H9 (cell line): ENCODE measurements at regions not wholly inside any gene's neighbourhood (a gene's known extent, or its start where the extent isn't known, plus 50 kb on each side); places are given as distances from the start of the nearest gene placed in this dataset.

Experiments
- DNase-seq: peaks from one replicate; pipeline ENCODE4 v3.0.0-alpha.2; 2017
- H2AFZ ChIP-seq: one replicate; pipeline ENCODE4 v1.6.1; 2013; ENCODE audit warnings: mild to moderate bottlenecking, low read length, control low read depth, moderate library complexity
- H2AK5ac ChIP-seq: 2 replicates; pipeline ENCODE4 v1.6.1; 2013; ENCODE audit warnings: low read length, control low read depth, mixed read lengths; ENCODE audit not compliant: insufficient read length
- H2BK120ac ChIP-seq: one replicate; pipeline ENCODE4 v1.6.1; 2013; ENCODE audit warnings: low read depth, mild to moderate bottlenecking, low read length, control low read depth, inconsistent platforms; ENCODE audit not compliant: poor library complexity, severe bottlenecking
- H2BK12ac ChIP-seq: 2 replicates; pipeline ENCODE4 v1.6.1; 2013; ENCODE audit warnings: low read length, control low read depth, mixed read lengths, low read depth; ENCODE audit not compliant: insufficient read length
- H2BK15ac ChIP-seq: 2 replicates; pipeline ENCODE4 v1.6.1; 2013; ENCODE audit warnings: low read depth, low read length, control low read depth
- H2BK20ac ChIP-seq: one replicate; pipeline ENCODE4 v1.6.1; 2013; ENCODE audit warnings: low read depth, mild to moderate bottlenecking, low read length, control low read depth, inconsistent platforms; ENCODE audit not compliant: poor library complexity, severe bottlenecking
- H2BK5ac ChIP-seq: 2 replicates; pipeline ENCODE4 v1.6.1; 2013; ENCODE audit warnings: low read length, control low read depth, mixed read lengths; ENCODE audit not compliant: insufficient read length
- H3K14ac ChIP-seq: 2 replicates; pipeline ENCODE4 v1.6.1; 2013; ENCODE audit warnings: low read length, control low read depth; ENCODE audit not compliant: insufficient read depth
- H3K18ac ChIP-seq: 2 replicates; pipeline ENCODE4 v1.6.1; 2013; ENCODE audit warnings: low read depth, mild to moderate bottlenecking, mixed read lengths, low read length, control low read depth; ENCODE audit not compliant: insufficient read length
- H3K23ac ChIP-seq: 2 replicates; pipeline ENCODE4 v1.6.1; 2013; ENCODE audit warnings: low read length, control low read depth, mixed read lengths, low read depth; ENCODE audit not compliant: insufficient read length
- H3K23me2 ChIP-seq: 2 replicates; pipeline ENCODE4 v1.6.1; 2013; ENCODE audit warnings: low read depth, mild to moderate bottlenecking, mixed read lengths, low read length, control low read depth; ENCODE audit not compliant: insufficient read length, poor library complexity, severe bottlenecking
- H3K27ac ChIP-seq: 2 replicates; pipeline ENCODE4 v1.5.1; 2013; ENCODE audit warnings: low read length, control low read depth, mixed read lengths, low read depth; ENCODE audit not compliant: insufficient read length
- H3K27me3 ChIP-seq: 2 replicates; pipeline ENCODE4 v1.6.1; 2013; ENCODE audit warnings: low read length, control low read depth, inconsistent platforms; ENCODE audit not compliant: insufficient read depth
- H3K4ac ChIP-seq: 2 replicates; pipeline ENCODE4 v1.6.1; 2013; ENCODE audit warnings: low read depth, mild to moderate bottlenecking, control low read depth, inconsistent platforms, low read length, moderate library complexity
- H3K4me1 ChIP-seq: 2 replicates; pipeline ENCODE4 v1.6.1; 2013; ENCODE audit warnings: low read length, control low read depth, inconsistent platforms; ENCODE audit not compliant: insufficient read depth
- H3K4me2 ChIP-seq: 2 replicates; pipeline ENCODE4 v1.6.1; 2013; ENCODE audit warnings: low read length, control low read depth, mixed read lengths; ENCODE audit not compliant: insufficient read length, insufficient read depth
- H3K56ac ChIP-seq: 2 replicates; pipeline ENCODE4 v1.6.1; 2013; ENCODE audit warnings: low read depth, mild to moderate bottlenecking, mixed read lengths, low read length, control low read depth; ENCODE audit not compliant: insufficient read length
- H3K79me1 ChIP-seq: 2 replicates; pipeline ENCODE4 v1.6.1; 2013; ENCODE audit warnings: low read depth, mild to moderate bottlenecking, moderate library complexity, low read length, control low read depth, inconsistent platforms; ENCODE audit not compliant: insufficient read depth, poor library complexity, severe bottlenecking
- H3K79me2 ChIP-seq: 2 replicates; pipeline ENCODE4 v1.6.1; 2013; ENCODE audit warnings: low read length, control low read depth, inconsistent platforms; ENCODE audit not compliant: insufficient read depth
- H3K9ac ChIP-seq: 2 replicates; pipeline ENCODE4 v1.6.1; 2013; ENCODE audit warnings: low read length, control low read depth, mixed read lengths; ENCODE audit not compliant: insufficient read length; ENCODE audit errors: extremely low read depth
- H3K9me3 ChIP-seq: one replicate; pipeline ENCODE4 v1.6.1; 2013; ENCODE audit warnings: low read depth, low read length, inconsistent platforms; ENCODE audit not compliant: control insufficient read depth
- H3T11ph ChIP-seq: one replicate; pipeline ENCODE4 v1.6.1; 2013; ENCODE audit warnings: mild to moderate bottlenecking, low read length, control low read depth, inconsistent platforms
- H4K20me1 ChIP-seq: one replicate; pipeline ENCODE4 v1.6.1; 2013; ENCODE audit not compliant: control insufficient read depth, insufficient read length, insufficient read depth
- H4K5ac ChIP-seq: 2 replicates; pipeline ENCODE4 v1.6.1; 2013; ENCODE audit warnings: low read depth, mild to moderate bottlenecking, mixed read lengths, low read length, control low read depth; ENCODE audit not compliant: insufficient read length
- H4K8ac ChIP-seq: replicated peaks from 2 replicates; pipeline ENCODE4 v1.6.1; 2013; ENCODE audit warnings: low read length, control low read depth, mixed read lengths, low read depth; ENCODE audit not compliant: insufficient read length
- H4K91ac ChIP-seq: 2 replicates; pipeline ENCODE4 v1.6.1; 2013; ENCODE audit warnings: low read depth, mild to moderate bottlenecking, moderate library complexity, mixed read lengths, low read length, control low read depth; ENCODE audit not compliant: insufficient read length
- H3K27ac Mint-ChIP-seq, 3 experiments: 2 replicates in 2 of 3; 3 replicates in 1 of 3; pipeline ENCODE4 v1.8.0; 2020 to 2021; ENCODE audit warnings: mixed read lengths in 3 of 3, mild to moderate bottlenecking in 1 of 3, moderate library complexity in 1 of 3
- H3K27me3 Mint-ChIP-seq: 2 replicates; pipeline ENCODE4 v1.8.0; 2021; ENCODE audit warnings: low read depth, mild to moderate bottlenecking, moderate library complexity, mixed read lengths
- H3K36me3 Mint-ChIP-seq, 3 experiments: 2 replicates in 2 of 3; 3 replicates in 1 of 3; pipeline ENCODE4 v1.8.0; 2020 to 2021; ENCODE audit warnings: low read depth in 3 of 3, mixed read lengths in 3 of 3; ENCODE audit not compliant: insufficient read depth in 1 of 3
- H3K4me1 Mint-ChIP-seq, 2 experiments: 2 replicates each; pipeline ENCODE4 v1.8.0; 2020; ENCODE audit warnings: mixed read lengths in 2 of 2
- H3K4me3 Mint-ChIP-seq, 2 experiments: 2 replicates in 1 of 2; 3 replicates in 1 of 2; pipeline ENCODE4 v1.8.0; 2020 to 2021; ENCODE audit warnings: mild to moderate bottlenecking in 2 of 2, mixed read lengths in 2 of 2, moderate library complexity in 1 of 2
- H3K9me3 Mint-ChIP-seq, 2 experiments: 2 replicates in 1 of 2; 3 replicates in 1 of 2; pipeline ENCODE4 v1.8.0; 2020; ENCODE audit warnings: mild to moderate bottlenecking in 2 of 2, mixed read lengths in 2 of 2, moderate library complexity in 1 of 2
- WGBS: extraction: QIAGEN DNeasy Blood & Tissue Kit; methylation state at CpG from one replicate; pipeline ENCODE4 v1.1.7; 2013; ENCODE audit warnings: missing lambda C conversion rate, low lambda C conversion rate, mixed read lengths; ENCODE audit not compliant: insufficient read length; ENCODE audit errors: extremely low coverage; 5-methylcytosine and 5-hydroxymethylcytosine counted together
- TF ChIP-seq, protein P1 (sequence below): fragments of 200-600 bp; sonication (generic); conservative IDR thresholded peaks from 3 replicates; pipeline ENCODE4 v1.8.0; 2021; ENCODE audit warnings: antibody characterized with exemption, mild to moderate bottlenecking

DNA sequence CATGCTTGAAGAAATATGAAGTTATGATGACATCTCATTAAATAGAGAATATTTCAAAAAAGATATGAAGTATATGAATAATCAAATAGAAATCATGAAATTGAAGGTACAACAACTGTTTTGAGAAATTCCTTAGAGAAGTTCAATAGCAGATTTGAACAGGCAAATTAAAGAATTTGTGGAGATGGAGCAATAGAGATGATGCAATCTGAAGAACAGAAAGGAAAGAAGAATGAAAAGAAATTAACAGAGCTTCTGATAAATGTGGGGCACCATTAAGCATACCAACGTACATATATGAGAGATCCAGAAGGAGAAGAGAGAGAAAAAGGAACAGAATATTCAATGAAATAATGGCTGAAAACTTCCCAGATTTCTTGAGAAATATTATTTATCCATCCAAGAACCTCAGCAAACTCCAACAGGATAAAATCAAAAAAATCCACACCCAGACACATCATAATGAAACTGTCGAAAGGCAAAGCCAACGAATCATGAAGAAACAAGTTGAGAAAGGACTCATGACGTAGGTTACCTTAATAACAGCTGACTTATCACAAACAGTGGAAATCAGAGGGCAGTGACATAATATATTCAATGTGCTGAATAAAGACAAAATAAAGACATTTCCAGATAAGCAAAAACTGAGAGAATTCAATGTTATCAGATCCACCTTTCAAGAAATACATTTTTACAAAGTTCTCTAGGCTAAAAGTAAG lies 297.2 kb upstream of the TARS1 start:
- no peak overlapping the region for H4K5ac ChIP-seq
- Mint-ChIP-seq H3K4me1 (no peaks in the 10 kb centered on the region), H3K9me3 (peaks cover 0 to 5% of the 10 kb centered on the region in 2 experiments; a peak in 2 of 5 replicates), H3K36me3 (peaks cover 0 to 5% (median 0%) of the 10 kb centered on the region in 3 experiments; a peak in 1 of 7 replicates), H3K4me3 (no peak overlapping the region), H3K27me3 (no peaks in the 10 kb centered on the region), H3K27ac (no peak overlapping the region)
- H2BK120ac ChIP-seq: no peak overlapping the region
- no peak overlapping the region for H2BK20ac ChIP-seq
- H2BK15ac ChIP-seq: no peak overlapping the region
- no peak overlapping the region for H3K14ac ChIP-seq
- no peak overlapping the region for H3K4me2 ChIP-seq
- no peak overlapping the region for H3T11ph ChIP-seq
- no peak overlapping the region for H2AK5ac ChIP-seq
- no peaks in the 10 kb centered on the region for H4K20me1 ChIP-seq
- no peak overlapping the region for H3K23ac ChIP-seq
- no peak overlapping the region for H4K91ac ChIP-seq
- TF ChIP-seq, protein P1, sequence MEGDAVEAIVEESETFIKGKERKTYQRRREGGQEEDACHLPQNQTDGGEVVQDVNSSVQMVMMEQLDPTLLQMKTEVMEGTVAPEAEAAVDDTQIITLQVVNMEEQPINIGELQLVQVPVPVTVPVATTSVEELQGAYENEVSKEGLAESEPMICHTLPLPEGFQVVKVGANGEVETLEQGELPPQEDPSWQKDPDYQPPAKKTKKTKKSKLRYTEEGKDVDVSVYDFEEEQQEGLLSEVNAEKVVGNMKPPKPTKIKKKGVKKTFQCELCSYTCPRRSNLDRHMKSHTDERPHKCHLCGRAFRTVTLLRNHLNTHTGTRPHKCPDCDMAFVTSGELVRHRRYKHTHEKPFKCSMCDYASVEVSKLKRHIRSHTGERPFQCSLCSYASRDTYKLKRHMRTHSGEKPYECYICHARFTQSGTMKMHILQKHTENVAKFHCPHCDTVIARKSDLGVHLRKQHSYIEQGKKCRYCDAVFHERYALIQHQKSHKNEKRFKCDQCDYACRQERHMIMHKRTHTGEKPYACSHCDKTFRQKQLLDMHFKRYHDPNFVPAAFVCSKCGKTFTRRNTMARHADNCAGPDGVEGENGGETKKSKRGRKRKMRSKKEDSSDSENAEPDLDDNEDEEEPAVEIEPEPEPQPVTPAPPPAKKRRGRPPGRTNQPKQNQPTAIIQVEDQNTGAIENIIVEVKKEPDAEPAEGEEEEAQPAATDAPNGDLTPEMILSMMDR: no peak
- H2BK12ac ChIP-seq: no peak overlapping the region
- H3K4me1 ChIP-seq: no peaks in the 10 kb centered on the region
- H3K23me2 ChIP-seq: no peaks in the 10 kb centered on the region
- H3K56ac ChIP-seq: no peak overlapping the region
- no peaks in the 10 kb centered on the region for H3K27me3 ChIP-seq
- H4K8ac ChIP-seq: no peak overlapping the region
- WGBS: no CpG with 5 or more reads among the region's 4 CpGs
- no peaks in the 10 kb centered on the region for H3K9me3 ChIP-seq
- no peak overlapping the region for H2AFZ ChIP-seq
- no peaks in the 10 kb centered on the region for H3K79me2 ChIP-seq
- no peak overlapping the region for H3K27ac ChIP-seq
- no peaks in the 10 kb centered on the region for H3K79me1 ChIP-seq
- DNase-seq: no peak
- no peak overlapping the region for H2BK5ac ChIP-seq
- H3K4ac ChIP-seq: no peak overlapping the region
- H3K18ac ChIP-seq: no peak overlapping the region
- no peak overlapping the region for H3K9ac ChIP-seq
